ENCODE measurements at regions not wholly inside any gene's neighbourhood (a gene's known extent, or its start where the extent isn't known, plus 50 kb on each side); places are given as distances from the start of the nearest gene placed in this dataset.

DNA sequence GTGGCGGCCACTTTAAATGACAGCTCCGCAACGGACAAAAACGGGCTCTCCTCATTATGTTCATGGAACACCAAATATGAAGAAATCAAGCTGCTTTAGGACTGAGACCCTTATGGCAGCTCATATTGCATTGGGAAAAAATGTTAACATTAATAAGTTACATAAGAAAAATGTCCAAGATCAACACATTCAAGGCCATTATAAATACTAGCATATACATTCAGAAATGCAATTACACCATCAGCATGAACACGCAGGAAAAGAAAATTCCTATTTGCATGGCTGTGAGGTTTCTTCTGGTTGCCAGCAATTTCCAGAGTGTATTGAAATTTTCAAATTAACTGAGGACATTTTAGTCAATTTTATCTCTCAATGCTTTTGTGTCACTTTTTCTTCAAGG, 374.1 kb upstream of the NRP1 start:
- DNase-seq (ENCODE audit: low spot score in 2 of 2, unreplicated experiment in 2 of 2): no peak
- Mint-ChIP-seq H3K27ac (no peak overlapping the region), H3K4me1 (peaks cover 11% of the 10 kb centered on the region), H3K27me3 (ENCODE audit: low read depth) (no peaks in the 10 kb centered on the region), H3K4me3 (no peak overlapping the region), H3K9me3 (no peaks in the 10 kb centered on the region), H3K36me3 (no peaks in the 10 kb centered on the region)
- TF ChIP-seq, protein P1, sequence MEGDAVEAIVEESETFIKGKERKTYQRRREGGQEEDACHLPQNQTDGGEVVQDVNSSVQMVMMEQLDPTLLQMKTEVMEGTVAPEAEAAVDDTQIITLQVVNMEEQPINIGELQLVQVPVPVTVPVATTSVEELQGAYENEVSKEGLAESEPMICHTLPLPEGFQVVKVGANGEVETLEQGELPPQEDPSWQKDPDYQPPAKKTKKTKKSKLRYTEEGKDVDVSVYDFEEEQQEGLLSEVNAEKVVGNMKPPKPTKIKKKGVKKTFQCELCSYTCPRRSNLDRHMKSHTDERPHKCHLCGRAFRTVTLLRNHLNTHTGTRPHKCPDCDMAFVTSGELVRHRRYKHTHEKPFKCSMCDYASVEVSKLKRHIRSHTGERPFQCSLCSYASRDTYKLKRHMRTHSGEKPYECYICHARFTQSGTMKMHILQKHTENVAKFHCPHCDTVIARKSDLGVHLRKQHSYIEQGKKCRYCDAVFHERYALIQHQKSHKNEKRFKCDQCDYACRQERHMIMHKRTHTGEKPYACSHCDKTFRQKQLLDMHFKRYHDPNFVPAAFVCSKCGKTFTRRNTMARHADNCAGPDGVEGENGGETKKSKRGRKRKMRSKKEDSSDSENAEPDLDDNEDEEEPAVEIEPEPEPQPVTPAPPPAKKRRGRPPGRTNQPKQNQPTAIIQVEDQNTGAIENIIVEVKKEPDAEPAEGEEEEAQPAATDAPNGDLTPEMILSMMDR (IDR thresholded peaks at IDR 0.05; ENCODE audit: unreplicated experiment): no peak

GRCh38 chr10:33706746-33707145, 372.3 kb upstream of the NRP1 start:
- DNase-seq (ENCODE audit: low spot score in 2 of 2, unreplicated experiment in 2 of 2): no peak
- TF ChIP-seq, protein P1 (IDR thresholded peaks at IDR 0.05; ENCODE audit: unreplicated experiment): no peak
- no peak overlapping the region for H3K27ac Mint-ChIP-seq
- no peaks in the 10 kb centered on the region for H3K36me3 Mint-ChIP-seq
- H3K4me1 Mint-ChIP-seq: peaks cover 10% of the 10 kb centered on the region
- H3K27me3 Mint-ChIP-seq (ENCODE audit: low read depth): no peaks in the 10 kb centered on the region
- H3K9me3 Mint-ChIP-seq: no peaks in the 10 kb centered on the region
- no peak overlapping the region for H3K4me3 Mint-ChIP-seq

GRCh38 chr10:33706191-33706590, 371.7 kb upstream of the NRP1 start:
- Mint-ChIP-seq H3K4me3 (no peak overlapping the region), H3K36me3 (no peaks in the 10 kb centered on the region), H3K27me3 (ENCODE audit: low read depth) (no peaks in the 10 kb centered on the region), H3K4me1 (peaks cover 10% of the 10 kb centered on the region), H3K27ac (no peak overlapping the region), H3K9me3 (no peaks in the 10 kb centered on the region)
- TF ChIP-seq, protein P1 (IDR thresholded peaks at IDR 0.05; ENCODE audit: unreplicated experiment): no peak
- DNase-seq (ENCODE audit: low spot score in 2 of 2, unreplicated experiment in 2 of 2): no peak

DNA sequence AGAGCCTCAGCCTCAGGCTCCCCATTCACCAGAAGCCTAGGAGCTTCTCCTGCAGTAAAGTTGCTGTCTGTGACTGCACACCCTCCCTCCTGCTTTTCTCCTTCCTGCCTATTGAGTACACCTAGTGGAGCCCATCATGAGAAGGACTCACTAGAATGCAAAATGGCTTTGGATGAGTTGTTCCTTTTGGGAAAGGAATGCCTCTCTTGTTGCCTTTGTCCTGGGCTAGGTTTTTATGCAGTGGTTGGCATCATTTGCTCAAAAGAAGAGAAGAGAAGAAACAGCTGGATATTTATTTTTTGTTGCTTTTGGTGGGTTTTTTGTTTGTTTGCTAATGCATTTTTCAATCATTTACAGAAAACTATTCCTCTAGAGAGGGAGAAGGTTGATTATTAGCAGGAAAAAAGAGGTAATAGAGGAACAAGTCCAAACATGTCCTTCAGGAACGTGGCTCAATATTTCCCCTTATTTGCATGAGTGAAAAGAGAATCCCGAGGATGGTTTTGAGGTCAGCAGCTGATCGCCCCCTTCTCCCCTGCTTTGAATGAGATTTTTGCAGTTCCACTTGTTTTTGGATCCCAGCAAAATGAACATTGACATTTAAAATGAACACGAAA, 369.9 kb upstream of the NRP1 start:
- TF ChIP-seq, protein P1 (IDR thresholded peaks at IDR 0.05; ENCODE audit: unreplicated experiment): no peak
- Mint-ChIP-seq H3K27me3 (ENCODE audit: low read depth) (no peaks in the 10 kb centered on the region), H3K9me3 (no peaks in the 10 kb centered on the region), H3K36me3 (no peaks in the 10 kb centered on the region), H3K4me1 (peaks cover 8% of the 10 kb centered on the region), H3K27ac (no peak overlapping the region), H3K4me3 (no peak overlapping the region)
- DNase-seq (ENCODE audit: low spot score in 2 of 2, unreplicated experiment in 2 of 2): no peak

DNA sequence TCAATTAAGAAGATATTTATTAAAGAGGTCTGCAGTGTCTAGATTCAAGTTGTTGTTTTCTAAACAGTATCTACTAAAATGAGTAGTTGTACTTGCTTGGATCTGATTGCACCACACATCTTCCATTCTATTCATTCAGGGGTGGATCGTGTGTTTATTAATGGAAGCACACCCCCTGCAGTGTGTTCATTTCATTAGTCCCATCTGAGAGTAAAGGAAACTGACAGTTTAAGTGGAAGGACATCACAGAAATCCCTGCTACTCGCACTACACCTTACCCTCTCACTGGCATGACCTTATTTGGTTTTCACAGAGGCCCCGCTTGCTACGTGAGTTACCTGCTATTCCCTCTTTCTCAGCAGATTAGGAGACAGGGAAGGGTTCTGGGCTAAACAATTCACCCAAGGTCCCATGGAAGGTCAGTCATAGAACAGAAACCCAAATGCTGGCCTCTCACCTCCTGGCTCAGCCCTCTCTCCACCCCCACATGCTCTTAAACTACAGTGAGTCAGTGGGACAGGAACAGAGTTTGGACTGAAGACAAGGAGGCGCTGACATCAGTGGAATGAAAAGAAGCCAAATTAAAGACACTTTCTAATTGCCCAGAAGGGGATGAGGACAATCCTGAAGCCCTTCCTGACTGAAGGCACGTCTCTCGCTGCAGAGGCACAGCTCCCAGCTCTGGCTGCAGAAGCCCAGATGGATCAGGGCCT, 369.2 kb upstream of the NRP1 start:
- Mint-ChIP-seq H3K9me3 (no peaks in the 10 kb centered on the region), H3K27ac (no peak overlapping the region), H3K4me3 (no peak overlapping the region), H3K27me3 (ENCODE audit: low read depth) (no peaks in the 10 kb centered on the region), H3K36me3 (no peaks in the 10 kb centered on the region), H3K4me1 (peaks cover 8% of the 10 kb centered on the region)
- no peak for DNase-seq (ENCODE audit: low spot score in 2 of 2, unreplicated experiment in 2 of 2)
- TF ChIP-seq, protein P1 (IDR thresholded peaks at IDR 0.05; ENCODE audit: unreplicated experiment): no peak

Data from mesothelial cell of epicardium (in vitro differentiated cells).